ENCODE measurements at regions not wholly inside any gene's neighbourhood (a gene's known extent, or its start where the extent isn't known, plus 50 kb on each side); places are given as distances from the start of the nearest gene placed in this dataset.

DNA sequence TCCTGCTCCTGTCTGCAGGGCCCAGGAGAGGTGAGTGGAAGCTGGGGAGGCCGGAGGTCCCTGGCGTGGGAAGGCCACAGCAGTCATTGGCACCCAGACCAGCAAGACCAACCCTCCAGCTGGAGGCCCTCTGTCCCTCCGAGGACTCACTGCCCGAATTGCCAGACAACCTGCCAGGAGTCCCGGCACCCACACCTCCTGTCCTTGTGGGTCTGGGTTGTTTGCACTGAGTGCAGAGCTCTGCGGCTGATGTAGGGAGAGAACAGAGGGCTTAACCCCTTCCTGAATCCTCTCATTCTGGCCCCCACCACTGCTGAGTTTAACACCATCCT is 204.9 kb downstream of the KIF26A start:
- H3K27me3 ChIP-seq (ENCODE audit: control insufficient read depth in 4 of 4, insufficient read depth in 4 of 4, low read length in 3 of 4): peaks cover 0 to 6% (median 0%) of the 10 kb centered on the region in 4 donors
- no peaks in the 10 kb centered on the region for H3K36me3 ChIP-seq (ENCODE audit: control insufficient read depth in 4 of 4, insufficient read depth in 3 of 4, low read depth in 1 of 4, low read length in 3 of 4)
- no peak overlapping the region for H3K27ac ChIP-seq (ENCODE audit: low read depth in 1 of 2, low read length in 2 of 2)
- no peak overlapping the region for H3K9ac ChIP-seq (ENCODE audit: low read depth in 1 of 2, low read length in 2 of 2)
- DNase-seq (ENCODE audit: low spot score): no peak
- peaks cover 2 to 4% (median 3%) of the 10 kb centered on the region in 4 donors for H3K9me3 ChIP-seq (ENCODE audit: control insufficient read depth in 4 of 4, low read length in 3 of 4)
- H3K4me1 ChIP-seq (ENCODE audit: control insufficient read depth in 4 of 4, insufficient read depth in 4 of 4, low read length in 3 of 4): no peaks in the 10 kb centered on the region
- H3K4me3 ChIP-seq (ENCODE audit: low read depth in 1 of 3, low read length in 3 of 3): no peak overlapping the region
- 77% methylated on average over 6 of the region's 6 CpGs for WGBS
- no peak for TF ChIP-seq JUND (IDR thresholded peaks at IDR 0.05)
- no peak for TF ChIP-seq YY1 (IDR thresholded peaks at IDR 0.05)
- TF ChIP-seq, protein P1, sequence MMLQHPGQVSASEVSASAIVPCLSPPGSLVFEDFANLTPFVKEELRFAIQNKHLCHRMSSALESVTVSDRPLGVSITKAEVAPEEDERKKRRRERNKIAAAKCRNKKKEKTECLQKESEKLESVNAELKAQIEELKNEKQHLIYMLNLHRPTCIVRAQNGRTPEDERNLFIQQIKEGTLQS (IDR thresholded peaks at IDR 0.05): no peak
- no peak for TF ChIP-seq SP1 (IDR thresholded peaks at IDR 0.05)
- TF ChIP-seq HNF4A (conservative IDR thresholded peaks at IDR 0.05): no peak
- no peak for TF ChIP-seq NR2F2 (IDR thresholded peaks at IDR 0.05)

DNA sequence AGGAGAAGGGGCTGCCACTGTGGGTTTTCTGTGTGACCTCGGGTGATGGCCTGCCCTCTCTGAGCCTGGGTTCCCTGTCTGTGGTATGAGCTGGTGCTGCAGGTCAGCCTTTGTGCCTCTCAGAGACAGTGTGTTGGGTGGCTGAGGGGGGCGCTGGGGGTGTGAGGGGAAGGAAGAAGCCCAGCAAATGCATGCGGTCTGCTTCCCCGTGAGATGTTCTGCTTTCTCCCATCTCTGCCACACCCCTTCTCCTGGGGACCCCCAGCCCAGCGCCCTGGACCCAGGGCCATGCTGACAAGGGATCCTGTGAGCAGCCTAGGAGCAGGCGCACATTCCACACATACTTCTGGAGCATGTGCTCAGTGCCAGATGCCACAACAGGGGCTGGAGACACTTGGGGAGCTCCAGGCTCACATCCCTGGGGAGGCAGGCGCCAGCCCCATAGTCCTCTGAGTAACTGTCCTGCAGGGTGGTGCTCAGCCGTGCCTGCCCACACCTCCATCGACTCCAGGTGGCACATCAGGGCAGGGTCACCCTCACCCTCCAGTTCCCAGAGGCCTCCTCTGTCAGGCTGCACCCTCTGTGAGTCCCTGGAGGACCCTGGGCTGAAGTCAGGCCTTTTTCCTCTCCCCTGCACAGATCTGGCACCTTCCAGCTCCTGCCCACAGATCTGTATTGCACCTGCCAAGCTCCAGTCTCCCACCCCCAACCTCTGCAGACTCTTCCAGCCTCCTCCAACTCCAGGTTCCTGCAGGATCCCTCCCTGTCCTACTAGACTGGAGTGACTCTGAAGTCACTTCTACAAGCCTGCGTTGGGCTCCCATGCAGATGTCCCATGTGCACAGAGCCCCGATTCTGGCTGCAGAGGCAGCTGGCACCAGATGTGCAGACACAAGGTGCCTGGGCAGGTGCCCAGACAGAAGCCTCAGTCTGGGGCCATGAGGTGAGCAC is 205.6 kb downstream of the KIF26A start:
- no peak overlapping the region for H3K9ac ChIP-seq (ENCODE audit: low read depth in 1 of 2, low read length in 2 of 2)
- H3K27ac ChIP-seq (ENCODE audit: low read depth in 1 of 2, low read length in 2 of 2): no peak overlapping the region
- H3K4me1 ChIP-seq (ENCODE audit: control insufficient read depth in 4 of 4, insufficient read depth in 4 of 4, low read length in 3 of 4): no peaks in the 10 kb centered on the region
- TF ChIP-seq, protein P1 (IDR thresholded peaks at IDR 0.05): no peak
- TF ChIP-seq, protein P2, sequence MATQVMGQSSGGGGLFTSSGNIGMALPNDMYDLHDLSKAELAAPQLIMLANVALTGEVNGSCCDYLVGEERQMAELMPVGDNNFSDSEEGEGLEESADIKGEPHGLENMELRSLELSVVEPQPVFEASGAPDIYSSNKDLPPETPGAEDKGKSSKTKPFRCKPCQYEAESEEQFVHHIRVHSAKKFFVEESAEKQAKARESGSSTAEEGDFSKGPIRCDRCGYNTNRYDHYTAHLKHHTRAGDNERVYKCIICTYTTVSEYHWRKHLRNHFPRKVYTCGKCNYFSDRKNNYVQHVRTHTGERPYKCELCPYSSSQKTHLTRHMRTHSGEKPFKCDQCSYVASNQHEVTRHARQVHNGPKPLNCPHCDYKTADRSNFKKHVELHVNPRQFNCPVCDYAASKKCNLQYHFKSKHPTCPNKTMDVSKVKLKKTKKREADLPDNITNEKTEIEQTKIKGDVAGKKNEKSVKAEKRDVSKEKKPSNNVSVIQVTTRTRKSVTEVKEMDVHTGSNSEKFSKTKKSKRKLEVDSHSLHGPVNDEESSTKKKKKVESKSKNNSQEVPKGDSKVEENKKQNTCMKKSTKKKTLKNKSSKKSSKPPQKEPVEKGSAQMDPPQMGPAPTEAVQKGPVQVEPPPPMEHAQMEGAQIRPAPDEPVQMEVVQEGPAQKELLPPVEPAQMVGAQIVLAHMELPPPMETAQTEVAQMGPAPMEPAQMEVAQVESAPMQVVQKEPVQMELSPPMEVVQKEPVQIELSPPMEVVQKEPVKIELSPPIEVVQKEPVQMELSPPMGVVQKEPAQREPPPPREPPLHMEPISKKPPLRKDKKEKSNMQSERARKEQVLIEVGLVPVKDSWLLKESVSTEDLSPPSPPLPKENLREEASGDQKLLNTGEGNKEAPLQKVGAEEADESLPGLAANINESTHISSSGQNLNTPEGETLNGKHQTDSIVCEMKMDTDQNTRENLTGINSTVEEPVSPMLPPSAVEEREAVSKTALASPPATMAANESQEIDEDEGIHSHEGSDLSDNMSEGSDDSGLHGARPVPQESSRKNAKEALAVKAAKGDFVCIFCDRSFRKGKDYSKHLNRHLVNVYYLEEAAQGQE (IDR thresholded peaks at IDR 0.05): no peak
- TF ChIP-seq, protein P3, sequence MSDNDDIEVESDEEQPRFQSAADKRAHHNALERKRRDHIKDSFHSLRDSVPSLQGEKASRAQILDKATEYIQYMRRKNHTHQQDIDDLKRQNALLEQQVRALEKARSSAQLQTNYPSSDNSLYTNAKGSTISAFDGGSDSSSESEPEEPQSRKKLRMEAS (IDR thresholded peaks at IDR 0.05): no peak
- TF ChIP-seq HNF4G (IDR thresholded peaks at IDR 0.05) (no peak), RAD21 (IDR thresholded peaks at IDR 0.05) (no peak), FOXA1 (IDR thresholded peaks at IDR 0.05) (no peak), FOXA2 (IDR thresholded peaks at IDR 0.05) (no peak), JUND (IDR thresholded peaks at IDR 0.05) (no peak), RXRA (IDR thresholded peaks at IDR 0.05) (no peak), GABPA (IDR thresholded peaks at IDR 0.05 in 1 of 2, conservative IDR thresholded peaks at IDR 0.05 in 1 of 2) (no peak), TAF1 (conservative IDR thresholded peaks at IDR 0.05) (no peak), NR2F2 (IDR thresholded peaks at IDR 0.05) (no peak), YY1 (IDR thresholded peaks at IDR 0.05) (no peak)
- TF ChIP-seq, protein P4, sequence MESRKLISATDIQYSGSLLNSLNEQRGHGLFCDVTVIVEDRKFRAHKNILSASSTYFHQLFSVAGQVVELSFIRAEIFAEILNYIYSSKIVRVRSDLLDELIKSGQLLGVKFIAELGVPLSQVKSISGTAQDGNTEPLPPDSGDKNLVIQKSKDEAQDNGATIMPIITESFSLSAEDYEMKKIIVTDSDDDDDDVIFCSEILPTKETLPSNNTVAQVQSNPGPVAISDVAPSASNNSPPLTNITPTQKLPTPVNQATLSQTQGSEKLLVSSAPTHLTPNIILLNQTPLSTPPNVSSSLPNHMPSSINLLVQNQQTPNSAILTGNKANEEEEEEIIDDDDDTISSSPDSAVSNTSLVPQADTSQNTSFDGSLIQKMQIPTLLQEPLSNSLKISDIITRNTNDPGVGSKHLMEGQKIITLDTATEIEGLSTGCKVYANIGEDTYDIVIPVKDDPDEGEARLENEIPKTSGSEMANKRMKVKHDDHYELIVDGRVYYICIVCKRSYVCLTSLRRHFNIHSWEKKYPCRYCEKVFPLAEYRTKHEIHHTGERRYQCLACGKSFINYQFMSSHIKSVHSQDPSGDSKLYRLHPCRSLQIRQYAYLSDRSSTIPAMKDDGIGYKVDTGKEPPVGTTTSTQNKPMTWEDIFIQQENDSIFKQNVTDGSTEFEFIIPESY (IDR thresholded peaks at IDR 0.05): no peak
- TF ChIP-seq, protein P5, sequence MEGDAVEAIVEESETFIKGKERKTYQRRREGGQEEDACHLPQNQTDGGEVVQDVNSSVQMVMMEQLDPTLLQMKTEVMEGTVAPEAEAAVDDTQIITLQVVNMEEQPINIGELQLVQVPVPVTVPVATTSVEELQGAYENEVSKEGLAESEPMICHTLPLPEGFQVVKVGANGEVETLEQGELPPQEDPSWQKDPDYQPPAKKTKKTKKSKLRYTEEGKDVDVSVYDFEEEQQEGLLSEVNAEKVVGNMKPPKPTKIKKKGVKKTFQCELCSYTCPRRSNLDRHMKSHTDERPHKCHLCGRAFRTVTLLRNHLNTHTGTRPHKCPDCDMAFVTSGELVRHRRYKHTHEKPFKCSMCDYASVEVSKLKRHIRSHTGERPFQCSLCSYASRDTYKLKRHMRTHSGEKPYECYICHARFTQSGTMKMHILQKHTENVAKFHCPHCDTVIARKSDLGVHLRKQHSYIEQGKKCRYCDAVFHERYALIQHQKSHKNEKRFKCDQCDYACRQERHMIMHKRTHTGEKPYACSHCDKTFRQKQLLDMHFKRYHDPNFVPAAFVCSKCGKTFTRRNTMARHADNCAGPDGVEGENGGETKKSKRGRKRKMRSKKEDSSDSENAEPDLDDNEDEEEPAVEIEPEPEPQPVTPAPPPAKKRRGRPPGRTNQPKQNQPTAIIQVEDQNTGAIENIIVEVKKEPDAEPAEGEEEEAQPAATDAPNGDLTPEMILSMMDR (IDR thresholded peaks at IDR 0.05; ENCODE audit: low read depth, low read length, missing input control): no peak
- 71% methylated on average over 11 of the region's 11 CpGs for WGBS
- DNase-seq (ENCODE audit: low spot score): no peak
- H3K36me3 ChIP-seq (ENCODE audit: control insufficient read depth in 4 of 4, insufficient read depth in 3 of 4, low read depth in 1 of 4, low read length in 3 of 4): no peaks in the 10 kb centered on the region
- H3K27me3 ChIP-seq (ENCODE audit: control insufficient read depth in 4 of 4, insufficient read depth in 4 of 4, low read length in 3 of 4): peaks cover 0 to 6% (median 0%) of the 10 kb centered on the region in 4 donors
- H3K4me3 ChIP-seq (ENCODE audit: low read depth in 1 of 3, low read length in 3 of 3): no peak overlapping the region
- peaks cover 0 to 2% (median under 1%) of the 10 kb centered on the region in 4 donors for H3K9me3 ChIP-seq (ENCODE audit: control insufficient read depth in 4 of 4, low read length in 3 of 4)
